ENCODE measurements at regions not wholly inside any gene's neighbourhood (a gene's known extent, or its start where the extent isn't known, plus 50 kb on each side); places are given as distances from the start of the nearest gene placed in this dataset.

GRCh38 chr2:54024576-54024975 is 53.8 kb upstream of the PSME4 start:
- H3K4me2 ChIP-seq (ENCODE audit: insufficient read depth in 1 of 2, low read depth in 2 of 2, low read length in 2 of 2): no peak overlapping the region
- no peak overlapping the region for H2AFZ ChIP-seq (ENCODE audit: low read length)
- H3K27me3 ChIP-seq (replicated peaks in 1 of 4; ENCODE audit: control insufficient read depth in 3 of 4, extremely low read depth in 1 of 4, insufficient read depth in 3 of 4, low read length in 3 of 4): no peaks in the 10 kb centered on the region
- H3K14ac ChIP-seq (ENCODE audit: insufficient read length): no peak overlapping the region
- no peak for TF ChIP-seq HDAC6 (IDR thresholded peaks at IDR 0.05; ENCODE audit: low read depth, low read length)
- no peak for TF ChIP-seq CTBP2 (IDR thresholded peaks at IDR 0.05; ENCODE audit: borderline replicate concordance, insufficient read depth, insufficient read length, low read length)
- no peak for TF ChIP-seq SIN3A (conservative IDR thresholded peaks at IDR 0.05 in 1 of 2, IDR thresholded peaks at IDR 0.05 in 1 of 2; ENCODE audit: low read depth in 1 of 2, low read length in 2 of 2)
- no peak for TF ChIP-seq POLR2AphosphoS5 (IDR thresholded peaks at IDR 0.05; ENCODE audit: low read depth, low read length)
- TF ChIP-seq HDAC2 (IDR thresholded peaks at IDR 0.05; ENCODE audit: borderline replicate concordance in 1 of 2, low read depth in 2 of 2, low read length in 2 of 2): no peak
- no peak for TF ChIP-seq JUND (IDR thresholded peaks at IDR 0.05; ENCODE audit: low read length)
- TF ChIP-seq PHF8 (conservative IDR thresholded peaks at IDR 0.05; ENCODE audit: low read depth, low read length): no peak
- TF ChIP-seq MAFK (IDR thresholded peaks at IDR 0.05; ENCODE audit: low read depth, low read length): no peak
- no peak for TF ChIP-seq RXRA (IDR thresholded peaks at IDR 0.05; ENCODE audit: insufficient read depth, low read depth, low read length)
- TF ChIP-seq SIX5 (IDR thresholded peaks at IDR 0.05; ENCODE audit: low read depth, low read length): no peak
- TF ChIP-seq CHD2 (IDR thresholded peaks at IDR 0.05; ENCODE audit: low read length): no peak
- TF ChIP-seq GABPA (IDR thresholded peaks at IDR 0.05; ENCODE audit: borderline replicate concordance, insufficient read depth, low read length): no peak
- no peak for TF ChIP-seq ASH2L (IDR thresholded peaks at IDR 0.05; ENCODE audit: low read length)
- TF ChIP-seq KDM1A (IDR thresholded peaks at IDR 0.05; ENCODE audit: borderline replicate concordance, low read length): no peak
- no peak for TF ChIP-seq CEBPB (IDR thresholded peaks at IDR 0.05; ENCODE audit: low read depth, low read length)
- no peak for TF ChIP-seq BRCA1 (IDR thresholded peaks at IDR 0.05; ENCODE audit: low read depth, low read length)
- H3K79me1 ChIP-seq (ENCODE audit: low read depth, low read length): no peaks in the 10 kb centered on the region
- H3K4me3 ChIP-seq (ENCODE audit: extremely low read depth in 1 of 4, insufficient read depth in 2 of 4, low read depth in 3 of 4, low read length in 4 of 4): no peak overlapping the region
- no peak overlapping the region for H4K5ac ChIP-seq (ENCODE audit: insufficient read length, low read depth, low read length)
- no peak overlapping the region for H2AK5ac ChIP-seq (ENCODE audit: low read depth, low read length)
- FAIRE-seq (no peak), DNase-seq (ENCODE audit: low read depth in 1 of 2, low spot score in 2 of 2) (no peak)
- no peaks in the 10 kb centered on the region for H3K36me3 ChIP-seq (ENCODE audit: control insufficient read depth in 2 of 4, insufficient read depth in 4 of 4, low read length in 3 of 4)
- H3K18ac ChIP-seq (ENCODE audit: extremely low read depth, low read length): no peak overlapping the region
- H2BK12ac ChIP-seq (ENCODE audit: low read depth, low read length): no peak overlapping the region
- no peaks in the 10 kb centered on the region for H3K79me2 ChIP-seq (ENCODE audit: control insufficient read depth in 1 of 2, insufficient read depth in 2 of 2, low read length in 2 of 2)
- CTCF ChIA-PET (ENCODE audit: partially characterized antibody): no interaction called here
- no peak overlapping the region for H2BK5ac ChIP-seq (ENCODE audit: low read depth, low read length)
- no peak overlapping the region for H2BK15ac ChIP-seq (ENCODE audit: low read length)
- no peaks in the 10 kb centered on the region for H3K23me2 ChIP-seq (ENCODE audit: low read depth, low read length)
- no peak overlapping the region for H4K91ac ChIP-seq (replicated peaks; ENCODE audit: insufficient read length, low read length)
- no peak overlapping the region for H2BK120ac ChIP-seq (replicated peaks; ENCODE audit: low read depth, low read length)
- no peak overlapping the region for H3K56ac ChIP-seq (replicated peaks; ENCODE audit: insufficient read length, low read depth, low read length)
- no peak overlapping the region for H4K8ac ChIP-seq (ENCODE audit: extremely low read depth, insufficient read depth, low read length)
- no peaks in the 10 kb centered on the region for H3K9me3 ChIP-seq (ENCODE audit: insufficient read depth in 2 of 2, low read depth in 1 of 2, low read length in 1 of 2)
- POLR2A ChIA-PET (ENCODE audit: partially characterized antibody): no interaction called here
- no peak overlapping the region for H3K4ac ChIP-seq (replicated peaks; ENCODE audit: insufficient read length, low read depth, low read length)
- H3K9ac ChIP-seq (replicated peaks in 1 of 4; ENCODE audit: extremely low read depth in 1 of 4, low read depth in 3 of 4, low read length in 3 of 4): no peak overlapping the region
- no peak overlapping the region for H2BK20ac ChIP-seq (ENCODE audit: low read length)
- no peaks in the 10 kb centered on the region for H4K20me1 ChIP-seq (replicated peaks in 1 of 2; ENCODE audit: control insufficient read depth in 1 of 2, insufficient read depth in 2 of 2, low read length in 2 of 2)
- H3K4me1 ChIP-seq (replicated peaks in 1 of 4; ENCODE audit: control insufficient read depth in 3 of 4, insufficient read depth in 4 of 4, low read length in 3 of 4): no peaks in the 10 kb centered on the region
- WGBS, 2 experiments (ENCODE audit: extremely low coverage in 1 of 2, insufficient coverage in 1 of 2, insufficient read length in 1 of 2, insufficient replicate concordance in 2 of 2, low coverage in 1 of 2, low lambda C conversion rate in 2 of 2, missing lambda C conversion rate in 1 of 2): 95% methylated on average over 2 of the region's 2 CpGs; no CpG with 5 or more reads in 1 of the 2 experiments
- no peak overlapping the region for H3K27ac ChIP-seq (ENCODE audit: low read depth, low read length)
- H3K23ac ChIP-seq (ENCODE audit: insufficient read length): no peak overlapping the region

All from H1 (cell line).